C4-2B (cell line): ENCODE measurements at regions not wholly inside any gene's neighbourhood (a gene's known extent, or its start where the extent isn't known, plus 50 kb on each side); places are given as distances from the start of the nearest gene placed in this dataset.

Experiments used
- ZFX ChIP-seq: fragments of 450-650 bp; IDR thresholded peaks from 2 replicates; pipeline ENCODE4 v1.6.1; 2017
- TF ChIP-seq, protein P1 (sequence below): fragments of 450-650 bp; conservative IDR thresholded peaks from 2 replicates; pipeline ENCODE4 v1.5.1; 2017; ENCODE audit warnings: mild to moderate bottlenecking

DNA sequence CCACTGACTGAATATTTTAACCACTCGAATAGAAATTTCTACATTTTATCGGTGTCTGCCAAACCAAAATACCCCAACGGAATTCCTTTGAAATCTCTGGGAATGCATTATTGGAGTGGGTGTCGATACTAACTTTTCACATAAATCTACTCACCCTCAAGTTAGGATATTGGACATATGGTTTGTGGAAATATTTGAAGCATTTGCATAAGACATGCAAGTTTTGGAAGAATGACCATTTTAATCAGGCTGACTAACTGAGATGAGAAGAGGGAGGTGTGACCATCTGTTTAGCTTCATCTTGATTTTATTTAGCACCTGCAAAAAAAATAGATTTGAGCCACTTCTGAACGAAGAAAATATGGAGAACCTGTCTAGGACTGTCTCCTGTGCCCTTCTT lies 61.2 kb downstream of the KLF6 start:
- TF ChIP-seq, protein P1, sequence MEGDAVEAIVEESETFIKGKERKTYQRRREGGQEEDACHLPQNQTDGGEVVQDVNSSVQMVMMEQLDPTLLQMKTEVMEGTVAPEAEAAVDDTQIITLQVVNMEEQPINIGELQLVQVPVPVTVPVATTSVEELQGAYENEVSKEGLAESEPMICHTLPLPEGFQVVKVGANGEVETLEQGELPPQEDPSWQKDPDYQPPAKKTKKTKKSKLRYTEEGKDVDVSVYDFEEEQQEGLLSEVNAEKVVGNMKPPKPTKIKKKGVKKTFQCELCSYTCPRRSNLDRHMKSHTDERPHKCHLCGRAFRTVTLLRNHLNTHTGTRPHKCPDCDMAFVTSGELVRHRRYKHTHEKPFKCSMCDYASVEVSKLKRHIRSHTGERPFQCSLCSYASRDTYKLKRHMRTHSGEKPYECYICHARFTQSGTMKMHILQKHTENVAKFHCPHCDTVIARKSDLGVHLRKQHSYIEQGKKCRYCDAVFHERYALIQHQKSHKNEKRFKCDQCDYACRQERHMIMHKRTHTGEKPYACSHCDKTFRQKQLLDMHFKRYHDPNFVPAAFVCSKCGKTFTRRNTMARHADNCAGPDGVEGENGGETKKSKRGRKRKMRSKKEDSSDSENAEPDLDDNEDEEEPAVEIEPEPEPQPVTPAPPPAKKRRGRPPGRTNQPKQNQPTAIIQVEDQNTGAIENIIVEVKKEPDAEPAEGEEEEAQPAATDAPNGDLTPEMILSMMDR: no peak
- TF ChIP-seq ZFX: no peak
